ENCODE measurements at regions not wholly inside any gene's neighbourhood (a gene's known extent, or its start where the extent isn't known, plus 50 kb on each side); places are given as distances from the start of the nearest gene placed in this dataset.

DNA sequence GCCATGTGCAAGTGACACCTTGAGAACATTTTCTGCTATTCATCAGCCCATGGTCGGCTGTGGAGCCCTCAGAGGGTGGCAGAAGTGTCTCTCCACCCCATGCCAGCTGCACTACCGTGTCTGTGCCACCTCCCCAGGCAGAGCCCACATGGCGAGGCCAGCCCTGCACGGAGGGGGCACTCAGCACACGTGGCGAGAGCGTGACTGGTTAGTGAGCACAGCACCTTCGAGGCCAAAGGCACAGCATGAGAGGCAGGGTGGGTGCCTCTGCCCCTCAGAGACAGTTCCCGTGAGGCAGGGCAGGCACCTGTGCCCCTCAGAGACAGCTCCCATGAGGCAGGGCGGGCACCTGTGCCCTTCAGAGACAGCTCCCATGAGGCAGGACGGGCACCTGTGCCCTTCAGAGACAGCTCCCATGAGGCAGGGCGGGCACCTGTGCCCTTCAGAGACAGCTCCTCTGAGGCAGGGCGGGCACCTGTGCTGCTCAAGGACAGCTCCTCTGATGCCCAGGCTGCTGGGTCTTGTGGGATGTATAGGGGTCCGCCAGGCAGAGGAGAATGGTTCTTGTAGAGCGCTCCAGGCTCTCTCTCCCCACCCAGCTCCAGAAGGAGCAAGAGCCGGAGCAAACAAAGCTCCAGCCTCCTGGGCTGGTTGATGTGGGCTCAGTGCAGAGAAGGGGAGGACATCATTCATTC is 179.8 kb upstream of the PPP1R26 start:
- intact Hi-C loops (cut with micrococcal nuclease), result no loop called here
- Histone ChIP-seq H2BK20ac (ENCODE audit: low read depth, low read length) (no peak overlapping the region), H2AFZ (replicated peaks; ENCODE audit: low read length, poor library complexity) (no peak overlapping the region), H3K9me1 (ENCODE audit: insufficient read depth, low read length) (no peaks in the 10 kb centered on the region), H3K14ac (replicated peaks; ENCODE audit: low read depth, low read length) (no peak overlapping the region), H4K8ac (ENCODE audit: low read depth in 2 of 2, low read length in 2 of 2) (no peak overlapping the region), H3K4me1 (ENCODE audit: control insufficient read depth, insufficient read depth, low read length) (no peaks in the 10 kb centered on the region), H3K23ac (ENCODE audit: low read depth, low read length) (no peak overlapping the region), H2BK15ac (ENCODE audit: low read depth, low read length) (no peak overlapping the region), H3K79me1 (ENCODE audit: low read depth in 1 of 2, low read length in 2 of 2) (no peaks in the 10 kb centered on the region), H3K4me3 (ENCODE audit: insufficient read depth, low read depth, low read length) (no peak overlapping the region), H3K9ac (ENCODE audit: low read depth, low read length) (no peak overlapping the region), H3K18ac (ENCODE audit: low read depth, low read length) (no peak overlapping the region), H3K36me3 (ENCODE audit: control insufficient read depth, insufficient read depth, low read length) (no peaks in the 10 kb centered on the region), H4K91ac (ENCODE audit: insufficient read depth, low read depth, low read length) (no peak overlapping the region), H2BK120ac (ENCODE audit: low read depth, low read length) (no peak overlapping the region), H4K20me1 (ENCODE audit: insufficient read depth, low read length) (no peaks in the 10 kb centered on the region), H3K27ac (ENCODE audit: insufficient read depth, low read length) (no peak overlapping the region), H2AK9ac (replicated peaks; ENCODE audit: low read depth, low read length, poor library complexity) (peak overlapping the region; percentile 28), H4K5ac (ENCODE audit: low read depth, low read length) (no peak overlapping the region), H3K4ac (ENCODE audit: low read depth, low read length) (no peak overlapping the region), H3K27me3 (ENCODE audit: control insufficient read depth, insufficient read depth, low read length) (no peaks in the 10 kb centered on the region; the same call in 1 of the 2 replicates), H3K56ac (ENCODE audit: extremely low read depth, insufficient read depth, low read length) (no peak overlapping the region), H2AK5ac (ENCODE audit: low read depth, low read length) (no peak overlapping the region), H3K9me3 (ENCODE audit: control insufficient read depth, insufficient read depth, low read length) (peaks cover 25% of the 10 kb centered on the region), H2BK5ac (ENCODE audit: low read depth, low read length, poor library complexity, severe bottlenecking) (no peak overlapping the region), H3K4me2 (ENCODE audit: low read depth, low read length) (no peak overlapping the region)
- DNase-seq, result no peak
- dilution Hi-C loops (cut with HindIII; ENCODE audit: low sequenced_read_pairs, unreplicated experiment), result no loop called here
- POLR2A ChIA-PET (ENCODE audit: unreplicated experiment), result no interaction called here
- ATAC-seq (ENCODE audit: low read depth), result no peak
- CTCF ChIA-PET, result no interaction called here
- WGBS, 2 experiments (ENCODE audit: extremely low coverage in 2 of 2, insufficient read length in 1 of 2), result 73% methylated on average over 3 of the region's 16 CpGs; no CpG with 5 or more reads in 1 of the 2 experiments
- in situ Hi-C loops (cut with MboI; ENCODE audit: low sequenced_read_pairs), result no loop called here
- TF ChIP-seq NFE2L2 (IDR thresholded peaks at IDR 0.05; ENCODE audit: low read depth, low read length) (no peak), MXI1 (IDR thresholded peaks at IDR 0.05; ENCODE audit: borderline replicate concordance, low read depth, low read length) (no peak), RAD21 (IDR thresholded peaks at IDR 0.05; ENCODE audit: low read length) (no peak), FOS (IDR thresholded peaks at IDR 0.05; ENCODE audit: low read depth, low read length) (no peak), CEBPB (IDR thresholded peaks at IDR 0.05; ENCODE audit: low read depth, low read length) (no peak), MAFK (IDR thresholded peaks at IDR 0.05; ENCODE audit: low read depth, low read length) (no peak), MAZ (IDR thresholded peaks at IDR 0.05; ENCODE audit: borderline replicate concordance, low read depth, low read length) (no peak), RCOR1 (IDR thresholded peaks at IDR 0.05; ENCODE audit: insufficient replicate concordance, low read length) (no peak), BHLHE40 (IDR thresholded peaks at IDR 0.05; ENCODE audit: low read depth, low read length) (no peak), CHD1 (IDR thresholded peaks at IDR 0.05; ENCODE audit: low read depth, low read length) (no peak), POLR2A (IDR thresholded peaks at IDR 0.05; ENCODE audit: low read depth, low read length) (no peak), RFX5 (IDR thresholded peaks at IDR 0.05; ENCODE audit: low read depth, low read length) (no peak), SMC3 (IDR thresholded peaks at IDR 0.05; ENCODE audit: low read depth, low read length) (no peak)
- TF ChIP-seq, protein P1, sequence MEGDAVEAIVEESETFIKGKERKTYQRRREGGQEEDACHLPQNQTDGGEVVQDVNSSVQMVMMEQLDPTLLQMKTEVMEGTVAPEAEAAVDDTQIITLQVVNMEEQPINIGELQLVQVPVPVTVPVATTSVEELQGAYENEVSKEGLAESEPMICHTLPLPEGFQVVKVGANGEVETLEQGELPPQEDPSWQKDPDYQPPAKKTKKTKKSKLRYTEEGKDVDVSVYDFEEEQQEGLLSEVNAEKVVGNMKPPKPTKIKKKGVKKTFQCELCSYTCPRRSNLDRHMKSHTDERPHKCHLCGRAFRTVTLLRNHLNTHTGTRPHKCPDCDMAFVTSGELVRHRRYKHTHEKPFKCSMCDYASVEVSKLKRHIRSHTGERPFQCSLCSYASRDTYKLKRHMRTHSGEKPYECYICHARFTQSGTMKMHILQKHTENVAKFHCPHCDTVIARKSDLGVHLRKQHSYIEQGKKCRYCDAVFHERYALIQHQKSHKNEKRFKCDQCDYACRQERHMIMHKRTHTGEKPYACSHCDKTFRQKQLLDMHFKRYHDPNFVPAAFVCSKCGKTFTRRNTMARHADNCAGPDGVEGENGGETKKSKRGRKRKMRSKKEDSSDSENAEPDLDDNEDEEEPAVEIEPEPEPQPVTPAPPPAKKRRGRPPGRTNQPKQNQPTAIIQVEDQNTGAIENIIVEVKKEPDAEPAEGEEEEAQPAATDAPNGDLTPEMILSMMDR (conservative IDR thresholded peaks at IDR 0.05; ENCODE audit: low read depth, low read length), result no peak
- TF ChIP-seq, protein P2, sequence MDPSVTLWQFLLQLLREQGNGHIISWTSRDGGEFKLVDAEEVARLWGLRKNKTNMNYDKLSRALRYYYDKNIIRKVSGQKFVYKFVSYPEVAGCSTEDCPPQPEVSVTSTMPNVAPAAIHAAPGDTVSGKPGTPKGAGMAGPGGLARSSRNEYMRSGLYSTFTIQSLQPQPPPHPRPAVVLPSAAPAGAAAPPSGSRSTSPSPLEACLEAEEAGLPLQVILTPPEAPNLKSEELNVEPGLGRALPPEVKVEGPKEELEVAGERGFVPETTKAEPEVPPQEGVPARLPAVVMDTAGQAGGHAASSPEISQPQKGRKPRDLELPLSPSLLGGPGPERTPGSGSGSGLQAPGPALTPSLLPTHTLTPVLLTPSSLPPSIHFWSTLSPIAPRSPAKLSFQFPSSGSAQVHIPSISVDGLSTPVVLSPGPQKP (IDR thresholded peaks at IDR 0.05; ENCODE audit: borderline replicate concordance, low read depth, low read length), result no peak
- TF ChIP-seq, protein P3, sequence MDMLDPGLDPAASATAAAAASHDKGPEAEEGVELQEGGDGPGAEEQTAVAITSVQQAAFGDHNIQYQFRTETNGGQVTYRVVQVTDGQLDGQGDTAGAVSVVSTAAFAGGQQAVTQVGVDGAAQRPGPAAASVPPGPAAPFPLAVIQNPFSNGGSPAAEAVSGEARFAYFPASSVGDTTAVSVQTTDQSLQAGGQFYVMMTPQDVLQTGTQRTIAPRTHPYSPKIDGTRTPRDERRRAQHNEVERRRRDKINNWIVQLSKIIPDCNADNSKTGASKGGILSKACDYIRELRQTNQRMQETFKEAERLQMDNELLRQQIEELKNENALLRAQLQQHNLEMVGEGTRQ (IDR thresholded peaks at IDR 0.05; ENCODE audit: low read depth, low read length), result no peak
- no TSS peak for BruUV-seq (replicated peaks)

All from IMR-90 (cell line).